Body of pancreas (tissue), 4 donors: ENCODE measurements at regions not wholly inside any gene's neighbourhood (a gene's known extent, or its start where the extent isn't known, plus 50 kb on each side); places are given as distances from the start of the nearest gene placed in this dataset.

Experiments used
- CTCF ChIP-seq, 7 experiments: fragments of 450-650 bp in 4 of 7; fragments of 200-600 bp in 3 of 7; sonication (generic) in 3 of 7; IDR thresholded peaks; one replicate each; pipeline ENCODE4 v1.5.1; 2016 to 2019; ENCODE audit warnings: antibody characterized with exemption in 7 of 7
- POLR2A ChIP-seq, 3 donors: fragments of 450-650 bp; IDR thresholded peaks; one replicate each; pipeline ENCODE4 v1.6.1; 2016; ENCODE audit warnings: antibody characterized with exemption in 3 of 3, mild to moderate bottlenecking in 2 of 3

- TF ChIP-seq CTCF (IDR thresholded peaks at IDR 0.05) = no peak
- no peak for TF ChIP-seq POLR2A (IDR thresholded peaks at IDR 0.05)
Measured at GRCh38 chr2:120552079-120552478, 183.6 kb upstream of the GLI2 start.
